ENCODE measurements at regions not wholly inside any gene's neighbourhood (a gene's known extent, or its start where the extent isn't known, plus 50 kb on each side); places are given as distances from the start of the nearest gene placed in this dataset.

GRCh38 chr3:181906338-181906737 is 194.6 kb downstream of the SOX2 start:
- Histone ChIP-seq H3K36me3 (ENCODE audit: control insufficient read depth, insufficient read depth, low read length) (no peaks in the 10 kb centered on the region), H3K4me3 (replicated peaks; ENCODE audit: low read depth, low read length) (no peak overlapping the region), H3K27me3 (replicated peaks; ENCODE audit: control insufficient read depth, insufficient read depth, low read length) (no peaks in the 10 kb centered on the region)
- no peak for TF ChIP-seq CTCF (IDR thresholded peaks at IDR 0.05; ENCODE audit: insufficient read depth, low read length, poor library complexity, severe bottlenecking)
- DNase-seq (ENCODE audit: extremely low read depth, insufficient read length): peak; percentile 49

GRCh38 chr3:181909241-181909640 is 197.5 kb downstream of the SOX2 start:
- Histone ChIP-seq H3K4me3 (replicated peaks; ENCODE audit: low read depth, low read length) (no peak overlapping the region), H3K36me3 (ENCODE audit: control insufficient read depth, insufficient read depth, low read length) (no peaks in the 10 kb centered on the region), H3K27me3 (replicated peaks; ENCODE audit: control insufficient read depth, insufficient read depth, low read length) (no peaks in the 10 kb centered on the region)
- DNase-seq (ENCODE audit: extremely low read depth, insufficient read length): no peak
- no peak for TF ChIP-seq CTCF (IDR thresholded peaks at IDR 0.05; ENCODE audit: insufficient read depth, low read length, poor library complexity, severe bottlenecking)

GRCh38 chr3:181912384-181912783 is 200.7 kb downstream of the SOX2 start:
- Histone ChIP-seq H3K36me3 (ENCODE audit: control insufficient read depth, insufficient read depth, low read length) (no peaks in the 10 kb centered on the region), H3K4me3 (replicated peaks; ENCODE audit: low read depth, low read length) (no peak overlapping the region), H3K27me3 (replicated peaks; ENCODE audit: control insufficient read depth, insufficient read depth, low read length) (no peaks in the 10 kb centered on the region)
- DNase-seq (ENCODE audit: extremely low read depth, insufficient read length): no peak
- no peak for TF ChIP-seq CTCF (IDR thresholded peaks at IDR 0.05; ENCODE audit: insufficient read depth, low read length, poor library complexity, severe bottlenecking)

- no peaks in the 10 kb centered on the region for H3K27me3 ChIP-seq (replicated peaks; ENCODE audit: control insufficient read depth, insufficient read depth, low read length)
- no peak overlapping the region for H3K4me3 ChIP-seq (replicated peaks; ENCODE audit: low read depth, low read length)
- no peak for TF ChIP-seq CTCF (IDR thresholded peaks at IDR 0.05; ENCODE audit: insufficient read depth, low read length, poor library complexity, severe bottlenecking)
- DNase-seq (ENCODE audit: extremely low read depth, insufficient read length): no peak
- no peaks in the 10 kb centered on the region for H3K36me3 ChIP-seq (ENCODE audit: control insufficient read depth, insufficient read depth, low read length)
Measured at GRCh38 chr3:181913254-181913653, 201.5 kb downstream of the SOX2 start.

GRCh38 chr3:181915551-181915950 is 203.8 kb downstream of the SOX2 start:
- Histone ChIP-seq H3K36me3 (ENCODE audit: control insufficient read depth, insufficient read depth, low read length) (no peaks in the 10 kb centered on the region), H3K27me3 (replicated peaks; ENCODE audit: control insufficient read depth, insufficient read depth, low read length) (no peaks in the 10 kb centered on the region), H3K4me3 (replicated peaks; ENCODE audit: low read depth, low read length) (no peak overlapping the region)
- DNase-seq (ENCODE audit: extremely low read depth, insufficient read length): no peak
- no peak for TF ChIP-seq CTCF (IDR thresholded peaks at IDR 0.05; ENCODE audit: insufficient read depth, low read length, poor library complexity, severe bottlenecking)

GRCh38 chr3:181916013-181916412 is 204.3 kb downstream of the SOX2 start:
- DNase-seq (ENCODE audit: extremely low read depth, insufficient read length): no peak
- TF ChIP-seq CTCF (IDR thresholded peaks at IDR 0.05; ENCODE audit: insufficient read depth, low read length, poor library complexity, severe bottlenecking): no peak
- no peak overlapping the region for H3K4me3 ChIP-seq (replicated peaks; ENCODE audit: low read depth, low read length)
- no peaks in the 10 kb centered on the region for H3K36me3 ChIP-seq (ENCODE audit: control insufficient read depth, insufficient read depth, low read length)
- no peaks in the 10 kb centered on the region for H3K27me3 ChIP-seq (replicated peaks; ENCODE audit: control insufficient read depth, insufficient read depth, low read length)
